Left cardiac atrium (tissue), 4 donors: ENCODE measurements at regions not wholly inside any gene's neighbourhood (a gene's known extent, or its start where the extent isn't known, plus 50 kb on each side); places are given as distances from the start of the nearest gene placed in this dataset.
A peak's percentile ranks its signal among the peaks of the same experiment; 100 is the strongest.
"Not testable (repeated sequence)": the region's sequence is repeated elsewhere in the genome, so short reads cannot be mapped to it uniquely, and the experiment has no call there.

Experiments
- ATAC-seq, 2 donors: fragments of 200-7000 bp; cut with Tn5 transposase; one replicate each; pipeline ENCODE4 v1.9.1; 2020; ENCODE audit warnings: mild to moderate bottlenecking in 2 of 2, moderate library complexity in 2 of 2
- DNase-seq: peaks from one replicate; pipeline ENCODE4 v3.0.0-alpha.2; 2020
- intact Hi-C, 2 donors: fragments of 100-400 bp; cut with DNase I; formaldehyde crosslinking; loops; one replicate each; pipeline versions ENCODE4 v1.14.1 to v1.15.1; 2022 to 2023
- donor health status: DM: no; HTN: yes; CAD: no.
- donor health status: DM: no; HTN: yes; CAD: no; lungs with severe emphysema.
- donor health status: DM: yes; HTN: yes; CAD: no.
- donor health status: Dilated cardiomyopathy.

GRCh38 chr12:93239789-93240188 is 137.9 kb upstream of the NUDT4 start:
- DNase-seq, ATAC-seq, intact Hi-C loops: not testable (repeated sequence)

GRCh38 chr12:93242154-93242972 is 135.4 kb upstream of the NUDT4 start:
- intact Hi-C loops: no loop called here
- ATAC-seq (no peak), DNase-seq (no peak)

GRCh38 chr12:93243382-93243688 is 134.4 kb upstream of the NUDT4 start:
- no peak for ATAC-seq
- intact Hi-C loops: no loop called here
- no peak for DNase-seq

- intact Hi-C loops: no loop called here
- DNase-seq (no peak), ATAC-seq (peak; percentile 64 to 76)
Measured at GRCh38 chr12:93243689-93244513, 133.8 kb upstream of the NUDT4 start.

- intact Hi-C loops: no loop called here
- peak in 1 of 2 donors; percentile 18 for ATAC-seq
- DNase-seq: no peak
Measured at GRCh38 chr12:93244514-93245077, 133.1 kb upstream of the NUDT4 start.

GRCh38 chr12:93245543-93245942 is 132.2 kb upstream of the NUDT4 start:
- intact Hi-C loops: no loop called here
- ATAC-seq: no peak

GRCh38 chr12:93247313-93247991 is 130.3 kb upstream of the NUDT4 start:
- intact Hi-C loops: no loop called here
- peak; percentile 12 to 45 for ATAC-seq
- no peak for DNase-seq

More at GRCh38 chr12:93245543-93245942, 132.2 kb upstream of the NUDT4 start:
- DNase-seq: no peak

- intact Hi-C loops: no loop called here
- DNase-seq (no peak), ATAC-seq (no peak)
Measured at GRCh38 chr12:93252221-93252620, 125.5 kb upstream of the NUDT4 start.

GRCh38 chr12:93254911-93255310 is 122.8 kb upstream of the NUDT4 start:
- DNase-seq: no peak
- ATAC-seq: no peak
- intact Hi-C loops: no loop called here

- intact Hi-C loops: no loop called here
- peak; percentile 18 to 44 for ATAC-seq
- DNase-seq: peak; percentile 32
Measured at GRCh38 chr12:93256256-93256969, 121.3 kb upstream of the NUDT4 start.

- ATAC-seq: no peak
- intact Hi-C loops: no loop called here
Measured at GRCh38 chr12:93261505-93262094, 116.1 kb upstream of the NUDT4 start.

GRCh38 chr12:93272997-93273396 is 104.7 kb upstream of the NUDT4 start:
- intact Hi-C loops: no loop called here
- DNase-seq: no peak
- no peak for ATAC-seq

More at GRCh38 chr12:93261505-93262094, 116.1 kb upstream of the NUDT4 start:
- DNase-seq: no peak

- no peak for ATAC-seq
- intact Hi-C loops: no loop called here
- no peak for DNase-seq
Measured at GRCh38 chr12:93273834-93274564, 103.7 kb upstream of the NUDT4 start.

- DNase-seq (no peak), ATAC-seq (no peak)
- intact Hi-C loops: no loop called here
Measured at GRCh38 chr12:93274937-93275336, 102.8 kb upstream of the NUDT4 start.

- no peak for DNase-seq
- intact Hi-C loops: no loop called here
- peak in 1 of 2 donors; percentile 36 for ATAC-seq
Measured at GRCh38 chr12:93275589-93275988, 102.1 kb upstream of the NUDT4 start.

GRCh38 chr12:93279565-93280412 is 97.9 kb upstream of the NUDT4 start:
- intact Hi-C loops: no loop called here
- no peak for ATAC-seq

GRCh38 chr12:93287149-93287548 is 90.6 kb upstream of the NUDT4 start:
- no peak for ATAC-seq
- intact Hi-C loops: no loop called here
- DNase-seq: no peak

More at GRCh38 chr12:93279565-93280412, 97.9 kb upstream of the NUDT4 start:
- DNase-seq: no peak
